CD4-positive, alpha-beta T cell (primary cell): ENCODE measurements at regions not wholly inside any gene's neighbourhood (a gene's known extent, or its start where the extent isn't known, plus 50 kb on each side); places are given as distances from the start of the nearest gene placed in this dataset.

ENCODE experiments used
- ATAC-seq: fragments of 200-7000 bp; cut with Tn5 transposase; one replicate; pipeline ENCODE4 v1.10.0; 2022; ENCODE audit warnings: mild to moderate bottlenecking; ENCODE audit not compliant: poor library complexity
- CTCF ChIA-PET: fragments of 350-600 bp; sonication (Branson Sonifier 250); formaldehyde crosslinking; loops from one replicate; lab custom pipeline; 2021; ENCODE audit warnings: antibody characterized with exemption, inconsistent platforms; lab: Charles Lee
- POLR2A ChIA-PET: fragments of 350-600 bp; sonication (Branson Sonifier 250); formaldehyde crosslinking; loops from one replicate; lab custom pipeline; 2021; ENCODE audit warnings: antibody characterized with exemption, inconsistent platforms; lab: Charles Lee
- DNase-seq, 14 experiments: peaks; one replicate each; pipeline ENCODE4 v3.0.0-alpha.2; 2013 to 2020; ENCODE audit warnings: mixed read lengths in 2 of 14
- H3K27ac ChIP-seq, 2 donors: one replicate each; pipeline versions ENCODE4 v1.5.1 to v1.7.0; 2013; ENCODE audit warnings: low read length in 2 of 2, low read depth in 1 of 2, mild to moderate bottlenecking in 1 of 2
- H3K27me3 ChIP-seq, 2 experiments: 1 replicate in 1 of 2; 2 replicates in 1 of 2; pipeline versions ENCODE4 v1.6.1 to v1.7.0; 2013; ENCODE audit warnings: low read length in 2 of 2, control low read depth in 1 of 2, mild to moderate bottlenecking in 1 of 2, moderate library complexity in 1 of 2; ENCODE audit not compliant: insufficient read depth in 2 of 2, control insufficient read depth in 1 of 2
- H3K36me3 ChIP-seq: one replicate; pipeline ENCODE4 v1.6.1; 2013; ENCODE audit warnings: low read length, control low read depth; ENCODE audit not compliant: insufficient read depth
- H3K4me1 ChIP-seq: one replicate; pipeline ENCODE4 v1.6.1; 2013; ENCODE audit warnings: low read length, control low read depth; ENCODE audit not compliant: insufficient read depth
- H3K4me3 ChIP-seq: one replicate; pipeline ENCODE4 v1.5.1; 2013; ENCODE audit warnings: mild to moderate bottlenecking, low read length, moderate library complexity
- H3K9me3 ChIP-seq, 2 experiments: 1 replicate in 1 of 2; 2 replicates in 1 of 2; pipeline versions ENCODE4 v1.6.1 to v1.7.0; 2013; ENCODE audit warnings: low read length in 2 of 2, mild to moderate bottlenecking in 2 of 2, control low read depth in 1 of 2, moderate library complexity in 1 of 2; ENCODE audit not compliant: control insufficient read depth in 1 of 2, insufficient read depth in 1 of 2
- H3K27ac Mint-ChIP-seq: one replicate; pipeline ENCODE4 v1.8.0; 2020; ENCODE audit warnings: mixed read lengths
- H3K27me3 Mint-ChIP-seq: one replicate; pipeline ENCODE4 v1.8.0; 2021; ENCODE audit warnings: mixed read lengths
- H3K36me3 Mint-ChIP-seq: one replicate; pipeline ENCODE4 v1.8.0; 2021; ENCODE audit warnings: low read depth, mixed read lengths
- H3K4me1 Mint-ChIP-seq: one replicate; pipeline ENCODE4 v1.8.0; 2021; ENCODE audit warnings: low read depth, mixed read lengths
- H3K4me3 Mint-ChIP-seq: one replicate; pipeline ENCODE4 v1.8.0; 2020; ENCODE audit warnings: mild to moderate bottlenecking, mixed read lengths
- H3K9me3 Mint-ChIP-seq: one replicate; pipeline ENCODE4 v1.8.0; 2020; ENCODE audit warnings: mixed read lengths
- CTCF ChIP-seq: fragments of 200-600 bp; IDR thresholded peaks from one replicate; pipeline ENCODE4 v1.8.0; 2022; ENCODE audit warnings: antibody characterized with exemption, mild to moderate bottlenecking
- intact Hi-C, 2 experiments: fragments of 100-400 bp; cut with DNase I in 1 of 2; cut with micrococcal nuclease in 1 of 2; formaldehyde crosslinking; loops; one replicate each; pipeline versions ENCODE4 v1.15.1 to v1.9.0; 2023 to 2025; cut with DNase I, micrococcal nuclease

GRCh38 chr6:14999106-14999505 lies 246.8 kb upstream of the JARID2 start:
- Mint-ChIP-seq H3K36me3 (no peaks in the 10 kb centered on the region), H3K27ac (no peak overlapping the region), H3K4me3 (no peak overlapping the region), H3K27me3 (no peaks in the 10 kb centered on the region), H3K4me1 (no peaks in the 10 kb centered on the region), H3K9me3 (no peaks in the 10 kb centered on the region)
- CTCF ChIA-PET = no interaction called here
- POLR2A ChIA-PET = no interaction called here
- no peak overlapping the region for H3K27ac ChIP-seq
- intact Hi-C loops = no loop called here
- no peak for TF ChIP-seq CTCF
- no peaks in the 10 kb centered on the region for H3K36me3 ChIP-seq
- H3K27me3 ChIP-seq = no peaks in the 10 kb centered on the region
- ATAC-seq = no peak
- no peaks in the 10 kb centered on the region for H3K9me3 ChIP-seq
- H3K4me3 ChIP-seq = no peak overlapping the region
- no peak for DNase-seq
- no peaks in the 10 kb centered on the region for H3K4me1 ChIP-seq

GRCh38 chr6:15001326-15001910 lies 244.5 kb upstream of the JARID2 start:
- Histone ChIP-seq H3K27ac (no peak overlapping the region), H3K27me3 (no peaks in the 10 kb centered on the region), H3K4me3 (no peak overlapping the region), H3K36me3 (no peaks in the 10 kb centered on the region), H3K4me1 (no peaks in the 10 kb centered on the region), H3K9me3 (no peaks in the 10 kb centered on the region)
- H3K4me1 Mint-ChIP-seq = no peaks in the 10 kb centered on the region
- no peaks in the 10 kb centered on the region for H3K36me3 Mint-ChIP-seq
- H3K4me3 Mint-ChIP-seq = no peak overlapping the region
- no peaks in the 10 kb centered on the region for H3K9me3 Mint-ChIP-seq
- CTCF ChIA-PET = no interaction called here
- intact Hi-C loops = no loop called here
- DNase-seq = no peak
- no peak for ATAC-seq
- no peaks in the 10 kb centered on the region for H3K27me3 Mint-ChIP-seq
- H3K27ac Mint-ChIP-seq = no peak overlapping the region
- POLR2A ChIA-PET = no interaction called here
- TF ChIP-seq CTCF = no peak

- intact Hi-C loops = no loop called here
- DNase-seq = no peak
- Mint-ChIP-seq H3K27me3 (no peaks in the 10 kb centered on the region), H3K4me3 (no peak overlapping the region), H3K4me1 (no peaks in the 10 kb centered on the region), H3K27ac (no peak overlapping the region), H3K36me3 (no peaks in the 10 kb centered on the region), H3K9me3 (peaks cover 3% of the 10 kb centered on the region)
- POLR2A ChIA-PET = no interaction called here
- no peaks in the 10 kb centered on the region for H3K36me3 ChIP-seq
- no peak overlapping the region for H3K27ac ChIP-seq
- TF ChIP-seq CTCF = no peak
- H3K27me3 ChIP-seq = no peaks in the 10 kb centered on the region
- H3K9me3 ChIP-seq = no peaks in the 10 kb centered on the region
- H3K4me3 ChIP-seq = no peak overlapping the region
- CTCF ChIA-PET = no interaction called here
- no peaks in the 10 kb centered on the region for H3K4me1 ChIP-seq
- no peak for ATAC-seq
These were observed 237.6 kb upstream of the JARID2 start for GRCh38 chr6:15008269-15008668.
